SH-SY5Y (cell line): ENCODE measurements at regions not wholly inside any gene's neighbourhood (a gene's known extent, or its start where the extent isn't known, plus 50 kb on each side); places are given as distances from the start of the nearest gene placed in this dataset.
A peak's percentile ranks its signal among the peaks of the same experiment; 100 is the strongest.

Experiments
- GATA2 ChIP-seq: IDR thresholded peaks from 2 replicates; pipeline ENCODE4 v1.6.1; 2011; ENCODE audit warnings: mild to moderate bottlenecking, low read depth, low read length
- GATA3 ChIP-seq: IDR thresholded peaks from 2 replicates; pipeline ENCODE4 v1.6.1; 2011; ENCODE audit warnings: low read depth, mild to moderate bottlenecking, low read length, moderate library complexity

- TF ChIP-seq GATA2, result no peak
- TF ChIP-seq GATA3, result no peak
Measured at GRCh38 chr2:64704161-64704560, 50.4 kb upstream of the SERTAD2 start.

GRCh38 chr2:64704996-64705395 is 51.3 kb upstream of the SERTAD2 start:
- TF ChIP-seq GATA3 (no peak), GATA2 (no peak)

GRCh38 chr2:64707276-64707675 is 53.6 kb upstream of the SERTAD2 start:
- TF ChIP-seq GATA2, result no peak
- TF ChIP-seq GATA3, result no peak

GRCh38 chr2:64708829-64709228 is 55.1 kb upstream of the SERTAD2 start:
- TF ChIP-seq GATA3, result no peak
- TF ChIP-seq GATA2, result no peak

- no peak for TF ChIP-seq GATA2
- TF ChIP-seq GATA3, result no peak
Measured at GRCh38 chr2:64711252-64711800, 57.6 kb upstream of the SERTAD2 start.

GRCh38 chr2:64713686-64714085 is 60.0 kb upstream of the SERTAD2 start:
- TF ChIP-seq GATA2 (no peak), GATA3 (no peak)

GRCh38 chr2:64716569-64716968 is 62.9 kb upstream of the SERTAD2 start:
- TF ChIP-seq GATA2 (no peak), GATA3 (no peak)

GRCh38 chr2:64718250-64718885 is 64.7 kb upstream of the SERTAD2 start:
- no peak for TF ChIP-seq GATA3
- no peak for TF ChIP-seq GATA2

GRCh38 chr2:64720535-64721319 is 67.0 kb upstream of the SERTAD2 start:
- no peak for TF ChIP-seq GATA3
- no peak for TF ChIP-seq GATA2

GRCh38 chr2:64721320-64721623 is 67.6 kb upstream of the SERTAD2 start:
- TF ChIP-seq GATA3 (no peak), GATA2 (no peak)

- no peak for TF ChIP-seq GATA3
- TF ChIP-seq GATA2, result no peak
Measured at GRCh38 chr2:64722291-64723044, 68.8 kb upstream of the SERTAD2 start.

- no peak for TF ChIP-seq GATA3
- no peak for TF ChIP-seq GATA2
Measured at GRCh38 chr2:64727013-64727767, 73.5 kb upstream of the SERTAD2 start.

GRCh38 chr2:64727843-64728463 is 74.2 kb upstream of the SERTAD2 start:
- TF ChIP-seq GATA3, result peak; percentile 56; the same call in 1 of the 2 replicates
- TF ChIP-seq GATA2, result peak; percentile 76

GRCh38 chr2:64730551-64731262 is 77.0 kb upstream of the SERTAD2 start:
- TF ChIP-seq GATA2, result 0 out of 2 replicates have a peak, but pooled peaks have one; percentile 16
- no peak for TF ChIP-seq GATA3
